Right atrium auricular region (tissue), 2 donors: ENCODE measurements at regions not wholly inside any gene's neighbourhood (a gene's known extent, or its start where the extent isn't known, plus 50 kb on each side); places are given as distances from the start of the nearest gene placed in this dataset.
"Not testable (repeated sequence)": the region's sequence is repeated elsewhere in the genome, so short reads cannot be mapped to it uniquely, and the experiment has no call there.

Experiments
- DNase-seq: peaks from one replicate; pipeline ENCODE4 v3.0.0-alpha.2; 2019; ENCODE audit warnings: low spot score
- H3K27ac ChIP-seq, 2 donors: fragments of 200-600 bp; sonication (generic); 1 replicate in 1 of 2; 2 replicates in 1 of 2; pipeline ENCODE4 v1.5.1; 2016 to 2019
- H3K27me3 ChIP-seq, 2 donors: fragments of 200-600 bp; sonication (generic); one replicate each; pipeline versions ENCODE4 v1.5.1 to v1.6.0; 2017 to 2019
- H3K36me3 ChIP-seq: fragments of 200-600 bp; sonication (generic); one replicate; pipeline ENCODE4 v1.5.1; 2016
- H3K4me1 ChIP-seq, 2 donors: fragments of 200-600 bp; sonication (generic); one replicate each; pipeline versions ENCODE4 v1.5.1 to v1.6.0; 2017 to 2019
- H3K4me3 ChIP-seq, 2 donors: fragments of 200-600 bp; sonication (generic); 1 replicate in 1 of 2; 2 replicates in 1 of 2; pipeline ENCODE4 v1.5.1; 2017 to 2019; ENCODE audit warnings: mild to moderate bottlenecking in 1 of 2, moderate library complexity in 1 of 2
- H3K9me3 ChIP-seq, 2 donors: fragments of 200-600 bp; sonication (generic); one replicate each; pipeline ENCODE4 v1.5.1; 2019
- CTCF ChIP-seq, 2 donors: fragments of 200-600 bp; sonication (generic); IDR thresholded peaks; one replicate each; pipeline ENCODE4 v1.5.1; 2019; ENCODE audit warnings: antibody characterized with exemption in 2 of 2

- Histone ChIP-seq H3K9me3 (no peaks in the 10 kb centered on the region), H3K27ac (no peak overlapping the region), H3K36me3 (no peaks in the 10 kb centered on the region), H3K27me3 (no peaks in the 10 kb centered on the region), H3K4me1 (no peaks in the 10 kb centered on the region), H3K4me3 (no peak overlapping the region)
- no peak for DNase-seq
- TF ChIP-seq CTCF (IDR thresholded peaks at IDR 0.05), result no peak
Observed at GRCh38 chr6:84897988-84898594, 133.7 kb upstream of the TBX18 start.

- H3K4me1 ChIP-seq, result no peaks in the 10 kb centered on the region
- no peaks in the 10 kb centered on the region for H3K9me3 ChIP-seq
- H3K4me3 ChIP-seq, result no peak overlapping the region
- H3K36me3 ChIP-seq, result no peaks in the 10 kb centered on the region
- H3K27ac ChIP-seq, result no peak overlapping the region
- no peak for DNase-seq
- H3K27me3 ChIP-seq, result no peaks in the 10 kb centered on the region
- TF ChIP-seq CTCF (IDR thresholded peaks at IDR 0.05), result no peak
Observed at GRCh38 chr6:84897011-84897410, 132.6 kb upstream of the TBX18 start.

- no peak overlapping the region for H3K4me3 ChIP-seq
- no peak for TF ChIP-seq CTCF (IDR thresholded peaks at IDR 0.05)
- no peaks in the 10 kb centered on the region for H3K27me3 ChIP-seq
- no peak overlapping the region for H3K27ac ChIP-seq
- H3K9me3 ChIP-seq, result no peaks in the 10 kb centered on the region
- H3K4me1 ChIP-seq, result no peaks in the 10 kb centered on the region
- no peak for DNase-seq
- no peaks in the 10 kb centered on the region for H3K36me3 ChIP-seq
Observed at GRCh38 chr6:84892671-84893070, 128.3 kb upstream of the TBX18 start.

GRCh38 chr6:84882768-84883766 lies 118.7 kb upstream of the TBX18 start:
- H3K4me1 ChIP-seq, result no peaks in the 10 kb centered on the region
- no peaks in the 10 kb centered on the region for H3K9me3 ChIP-seq
- no peaks in the 10 kb centered on the region for H3K27me3 ChIP-seq
- no peaks in the 10 kb centered on the region for H3K36me3 ChIP-seq
- no peak overlapping the region for H3K4me3 ChIP-seq
- no peak overlapping the region for H3K27ac ChIP-seq
- no peak for TF ChIP-seq CTCF (IDR thresholded peaks at IDR 0.05)
- no peak for DNase-seq

GRCh38 chr6:84879385-84879784 lies 115.0 kb upstream of the TBX18 start:
- H3K27me3 ChIP-seq, H3K36me3 ChIP-seq, DNase-seq, H3K27ac ChIP-seq, H3K4me3 ChIP-seq, H3K9me3 ChIP-seq, H3K4me1 ChIP-seq: not testable (repeated sequence)

GRCh38 chr6:84877515-84878210 lies 113.3 kb upstream of the TBX18 start:
- no peak for TF ChIP-seq CTCF (IDR thresholded peaks at IDR 0.05)
- H3K9me3 ChIP-seq, result no peaks in the 10 kb centered on the region
- H3K27me3 ChIP-seq, result no peaks in the 10 kb centered on the region
- no peaks in the 10 kb centered on the region for H3K36me3 ChIP-seq
- no peak overlapping the region for H3K4me3 ChIP-seq
- no peak overlapping the region for H3K27ac ChIP-seq
- DNase-seq, result no peak
- no peaks in the 10 kb centered on the region for H3K4me1 ChIP-seq
